H1 (cell line): ENCODE measurements at regions not wholly inside any gene's neighbourhood (a gene's known extent, or its start where the extent isn't known, plus 50 kb on each side); places are given as distances from the start of the nearest gene placed in this dataset.

Source experiments
- BRCA1 ChIP-seq: IDR thresholded peaks from 2 replicates; pipeline ENCODE4 v1.6.1; 2012; ENCODE audit warnings: low read depth, low read length, improper control_type of control experiment
- CBX5 ChIP-seq: fragments of 300-800, 300-1000 bp; sonication (generic); IDR thresholded peaks from 2 replicates; pipeline ENCODE4 v1.7.1; 2016; ENCODE audit warnings: antibody characterized with exemption, low read length, low read depth
- CHD2 ChIP-seq: IDR thresholded peaks from 2 replicates; pipeline ENCODE4 v1.6.1; 2012; ENCODE audit warnings: low read length, improper control_type of control experiment
- GABPA ChIP-seq: IDR thresholded peaks from 2 replicates; pipeline ENCODE4 v1.6.1; 2011; ENCODE audit warnings: mild to moderate bottlenecking, low read length, moderate library complexity, borderline replicate concordance; ENCODE audit not compliant: insufficient read depth
- HDAC2 ChIP-seq, 2 experiments: fragments of 300-600 bp in 1 of 2; sonication (generic) in 1 of 2; IDR thresholded peaks; 2 replicates each; pipeline ENCODE4 v1.6.1; 2011 to 2012; ENCODE audit warnings: low read depth in 2 of 2, low read length in 2 of 2, mild to moderate bottlenecking in 2 of 2, moderate library complexity in 2 of 2, borderline replicate concordance in 1 of 2, inconsistent platforms in 1 of 2
- HDAC6 ChIP-seq: IDR thresholded peaks from one replicate; pipeline ENCODE4 v1.7.1; 2012; ENCODE audit warnings: low read depth, mild to moderate bottlenecking, inconsistent platforms, low read length, moderate library complexity
- NANOG ChIP-seq: IDR thresholded peaks from 2 replicates; pipeline ENCODE4 v1.6.1; 2011; ENCODE audit warnings: low read length, low read depth, mild to moderate bottlenecking, inconsistent platforms; ENCODE audit not compliant: insufficient read depth, poor library complexity, severe bottlenecking
- POLR2A ChIP-seq, 2 experiments: IDR thresholded peaks; 1 replicate in 1 of 2; 2 replicates in 1 of 2; pipeline ENCODE4 v1.6.1; 2011; ENCODE audit warnings: low read depth in 2 of 2, low read length in 2 of 2, mild to moderate bottlenecking in 2 of 2; ENCODE audit errors: control extremely low read depth in 1 of 2
- RBBP5 ChIP-seq: IDR thresholded peaks from 2 replicates; pipeline ENCODE4 v1.7.1; 2012; ENCODE audit warnings: low read depth, mild to moderate bottlenecking, inconsistent platforms, low read length, moderate library complexity, borderline replicate concordance
- TAF7 ChIP-seq: optimal IDR thresholded peaks from 2 replicates; pipeline ENCODE3; 2011; ENCODE audit warnings: low read depth, mild to moderate bottlenecking, inconsistent platforms, low read length, moderate library complexity, borderline replicate concordance
- TF ChIP-seq, protein P1 (sequence below): fragments of 300-600 bp; sonication (generic); IDR thresholded peaks from 2 replicates; pipeline ENCODE4 v1.7.1; 2012; ENCODE audit warnings: low read length, moderate library complexity, mild to moderate bottlenecking, inconsistent platforms; ENCODE audit not compliant: insufficient replicate concordance
- TF ChIP-seq, protein P2 (sequence below): IDR thresholded peaks from 2 replicates; pipeline ENCODE4 v1.6.1; 2011; ENCODE audit warnings: low read depth, mild to moderate bottlenecking, low read length; ENCODE audit not compliant: insufficient read depth

DNA sequence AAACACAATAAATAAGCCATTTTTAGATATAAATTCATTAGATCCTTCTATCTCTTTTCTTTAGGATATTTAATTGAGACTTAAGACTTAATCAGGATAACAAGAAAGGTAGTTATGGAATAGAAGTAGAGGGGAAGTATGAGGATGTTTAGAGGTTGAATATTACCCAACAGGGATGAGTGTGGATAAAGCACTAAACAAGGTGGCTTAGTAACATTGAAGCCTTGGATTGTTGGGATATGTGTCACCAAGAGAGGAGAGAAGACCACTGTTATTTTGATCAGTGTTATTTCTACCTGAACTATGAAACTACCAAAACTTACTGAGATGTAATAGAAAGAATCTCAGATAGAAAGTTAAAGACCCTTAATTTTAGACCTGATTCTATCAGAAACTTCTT, 405.7 kb downstream of the PIK3C3 start (continued):
- TF ChIP-seq, protein P1, sequence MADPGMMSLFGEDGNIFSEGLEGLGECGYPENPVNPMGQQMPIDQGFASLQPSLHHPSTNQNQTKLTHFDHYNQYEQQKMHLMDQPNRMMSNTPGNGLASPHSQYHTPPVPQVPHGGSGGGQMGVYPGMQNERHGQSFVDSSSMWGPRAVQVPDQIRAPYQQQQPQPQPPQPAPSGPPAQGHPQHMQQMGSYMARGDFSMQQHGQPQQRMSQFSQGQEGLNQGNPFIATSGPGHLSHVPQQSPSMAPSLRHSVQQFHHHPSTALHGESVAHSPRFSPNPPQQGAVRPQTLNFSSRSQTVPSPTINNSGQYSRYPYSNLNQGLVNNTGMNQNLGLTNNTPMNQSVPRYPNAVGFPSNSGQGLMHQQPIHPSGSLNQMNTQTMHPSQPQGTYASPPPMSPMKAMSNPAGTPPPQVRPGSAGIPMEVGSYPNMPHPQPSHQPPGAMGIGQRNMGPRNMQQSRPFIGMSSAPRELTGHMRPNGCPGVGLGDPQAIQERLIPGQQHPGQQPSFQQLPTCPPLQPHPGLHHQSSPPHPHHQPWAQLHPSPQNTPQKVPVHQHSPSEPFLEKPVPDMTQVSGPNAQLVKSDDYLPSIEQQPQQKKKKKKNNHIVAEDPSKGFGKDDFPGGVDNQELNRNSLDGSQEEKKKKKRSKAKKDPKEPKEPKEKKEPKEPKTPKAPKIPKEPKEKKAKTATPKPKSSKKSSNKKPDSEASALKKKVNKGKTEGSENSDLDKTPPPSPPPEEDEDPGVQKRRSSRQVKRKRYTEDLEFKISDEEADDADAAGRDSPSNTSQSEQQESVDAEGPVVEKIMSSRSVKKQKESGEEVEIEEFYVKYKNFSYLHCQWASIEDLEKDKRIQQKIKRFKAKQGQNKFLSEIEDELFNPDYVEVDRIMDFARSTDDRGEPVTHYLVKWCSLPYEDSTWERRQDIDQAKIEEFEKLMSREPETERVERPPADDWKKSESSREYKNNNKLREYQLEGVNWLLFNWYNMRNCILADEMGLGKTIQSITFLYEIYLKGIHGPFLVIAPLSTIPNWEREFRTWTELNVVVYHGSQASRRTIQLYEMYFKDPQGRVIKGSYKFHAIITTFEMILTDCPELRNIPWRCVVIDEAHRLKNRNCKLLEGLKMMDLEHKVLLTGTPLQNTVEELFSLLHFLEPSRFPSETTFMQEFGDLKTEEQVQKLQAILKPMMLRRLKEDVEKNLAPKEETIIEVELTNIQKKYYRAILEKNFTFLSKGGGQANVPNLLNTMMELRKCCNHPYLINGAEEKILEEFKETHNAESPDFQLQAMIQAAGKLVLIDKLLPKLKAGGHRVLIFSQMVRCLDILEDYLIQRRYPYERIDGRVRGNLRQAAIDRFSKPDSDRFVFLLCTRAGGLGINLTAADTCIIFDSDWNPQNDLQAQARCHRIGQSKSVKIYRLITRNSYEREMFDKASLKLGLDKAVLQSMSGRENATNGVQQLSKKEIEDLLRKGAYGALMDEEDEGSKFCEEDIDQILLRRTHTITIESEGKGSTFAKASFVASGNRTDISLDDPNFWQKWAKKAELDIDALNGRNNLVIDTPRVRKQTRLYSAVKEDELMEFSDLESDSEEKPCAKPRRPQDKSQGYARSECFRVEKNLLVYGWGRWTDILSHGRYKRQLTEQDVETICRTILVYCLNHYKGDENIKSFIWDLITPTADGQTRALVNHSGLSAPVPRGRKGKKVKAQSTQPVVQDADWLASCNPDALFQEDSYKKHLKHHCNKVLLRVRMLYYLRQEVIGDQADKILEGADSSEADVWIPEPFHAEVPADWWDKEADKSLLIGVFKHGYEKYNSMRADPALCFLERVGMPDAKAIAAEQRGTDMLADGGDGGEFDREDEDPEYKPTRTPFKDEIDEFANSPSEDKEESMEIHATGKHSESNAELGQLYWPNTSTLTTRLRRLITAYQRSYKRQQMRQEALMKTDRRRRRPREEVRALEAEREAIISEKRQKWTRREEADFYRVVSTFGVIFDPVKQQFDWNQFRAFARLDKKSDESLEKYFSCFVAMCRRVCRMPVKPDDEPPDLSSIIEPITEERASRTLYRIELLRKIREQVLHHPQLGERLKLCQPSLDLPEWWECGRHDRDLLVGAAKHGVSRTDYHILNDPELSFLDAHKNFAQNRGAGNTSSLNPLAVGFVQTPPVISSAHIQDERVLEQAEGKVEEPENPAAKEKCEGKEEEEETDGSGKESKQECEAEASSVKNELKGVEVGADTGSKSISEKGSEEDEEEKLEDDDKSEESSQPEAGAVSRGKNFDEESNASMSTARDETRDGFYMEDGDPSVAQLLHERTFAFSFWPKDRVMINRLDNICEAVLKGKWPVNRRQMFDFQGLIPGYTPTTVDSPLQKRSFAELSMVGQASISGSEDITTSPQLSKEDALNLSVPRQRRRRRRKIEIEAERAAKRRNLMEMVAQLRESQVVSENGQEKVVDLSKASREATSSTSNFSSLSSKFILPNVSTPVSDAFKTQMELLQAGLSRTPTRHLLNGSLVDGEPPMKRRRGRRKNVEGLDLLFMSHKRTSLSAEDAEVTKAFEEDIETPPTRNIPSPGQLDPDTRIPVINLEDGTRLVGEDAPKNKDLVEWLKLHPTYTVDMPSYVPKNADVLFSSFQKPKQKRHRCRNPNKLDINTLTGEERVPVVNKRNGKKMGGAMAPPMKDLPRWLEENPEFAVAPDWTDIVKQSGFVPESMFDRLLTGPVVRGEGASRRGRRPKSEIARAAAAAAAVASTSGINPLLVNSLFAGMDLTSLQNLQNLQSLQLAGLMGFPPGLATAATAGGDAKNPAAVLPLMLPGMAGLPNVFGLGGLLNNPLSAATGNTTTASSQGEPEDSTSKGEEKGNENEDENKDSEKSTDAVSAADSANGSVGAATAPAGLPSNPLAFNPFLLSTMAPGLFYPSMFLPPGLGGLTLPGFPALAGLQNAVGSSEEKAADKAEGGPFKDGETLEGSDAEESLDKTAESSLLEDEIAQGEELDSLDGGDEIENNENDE = no peak
- TF ChIP-seq BRCA1 (no peak), HDAC6 (no peak), RBBP5 (no peak), TAF7 (no peak), POLR2A (IDR thresholded peaks at IDR 0.05; ENCODE audit: control extremely low read depth in 1 of 2, low read depth in 2 of 2, low read length in 2 of 2) (no peak), NANOG (no peak), HDAC2 (IDR thresholded peaks at IDR 0.05; ENCODE audit: borderline replicate concordance in 1 of 2, low read depth in 2 of 2, low read length in 2 of 2) (no peak), CHD2 (no peak), CBX5 (no peak), GABPA (no peak)
- TF ChIP-seq, protein P2, sequence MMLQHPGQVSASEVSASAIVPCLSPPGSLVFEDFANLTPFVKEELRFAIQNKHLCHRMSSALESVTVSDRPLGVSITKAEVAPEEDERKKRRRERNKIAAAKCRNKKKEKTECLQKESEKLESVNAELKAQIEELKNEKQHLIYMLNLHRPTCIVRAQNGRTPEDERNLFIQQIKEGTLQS = no peak
